HG03342 (cell line): ENCODE measurements at regions not wholly inside any gene's neighbourhood (a gene's known extent, or its start where the extent isn't known, plus 50 kb on each side); places are given as distances from the start of the nearest gene placed in this dataset.
A peak's percentile ranks its signal among the peaks of the same experiment; 100 is the strongest.
"Not testable (repeated sequence)": the region's sequence is repeated elsewhere in the genome, so short reads cannot be mapped to it uniquely, and the experiment has no call there.

Experiments
- ATAC-seq: cut with Tn5 transposase; IDR thresholded peaks from one replicate; pipeline ENCODE4 v1.9.1; 2021; ENCODE audit warnings: mild to moderate bottlenecking, moderate library complexity; ENCODE audit not compliant: unreplicated experiment

DNA sequence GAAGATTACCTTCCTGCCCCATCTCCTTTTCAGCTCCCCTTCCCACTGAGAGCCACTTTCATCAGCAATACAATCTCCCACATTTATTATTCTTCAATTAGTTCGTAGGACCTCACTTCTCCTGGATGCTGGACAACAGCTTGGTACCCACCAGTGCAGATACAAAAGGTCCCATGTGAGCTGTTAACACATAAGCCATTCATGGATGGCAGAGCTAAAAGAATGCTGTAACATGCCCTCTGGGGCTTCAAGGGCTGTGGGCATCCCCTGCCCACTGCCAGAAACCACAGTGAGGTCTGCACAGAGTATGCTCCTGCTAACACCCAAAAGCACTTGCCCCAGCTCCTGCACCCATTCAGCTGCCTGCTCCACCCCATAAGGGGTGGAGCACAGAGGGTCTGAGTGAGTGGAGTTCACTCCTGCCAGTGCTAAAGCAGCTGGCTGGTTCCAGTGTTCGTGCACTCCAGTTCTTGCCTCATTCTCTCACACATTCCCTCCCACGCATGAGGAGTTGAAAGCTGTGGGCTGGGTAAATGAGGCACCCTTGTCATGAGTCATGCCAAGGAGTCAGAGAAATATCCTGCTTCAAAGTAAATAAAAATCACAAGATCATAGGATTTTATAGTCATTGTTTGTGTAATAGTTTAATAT is 305.9 kb upstream of the TMEFF2 start:
- ATAC-seq = peak; percentile 80

DNA sequence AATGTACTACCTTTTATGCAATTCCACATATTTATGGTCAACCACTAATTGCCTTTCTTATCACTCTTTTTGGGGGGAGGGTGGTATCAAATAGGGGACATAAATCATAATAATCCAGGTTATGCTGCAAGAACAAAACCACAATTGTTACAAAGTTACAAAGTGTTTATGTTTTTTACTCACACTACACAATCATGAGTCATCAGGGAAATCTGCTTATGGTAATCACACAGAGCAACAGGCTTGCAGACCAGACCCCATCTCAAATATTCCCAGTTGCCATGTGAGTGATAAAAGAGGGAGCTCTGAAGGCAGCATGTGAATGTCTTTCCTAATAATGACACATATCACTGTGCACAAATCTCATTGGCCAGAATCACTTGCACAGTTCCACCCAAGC is 304.7 kb upstream of the TMEFF2 start:
- no peak for ATAC-seq

DNA sequence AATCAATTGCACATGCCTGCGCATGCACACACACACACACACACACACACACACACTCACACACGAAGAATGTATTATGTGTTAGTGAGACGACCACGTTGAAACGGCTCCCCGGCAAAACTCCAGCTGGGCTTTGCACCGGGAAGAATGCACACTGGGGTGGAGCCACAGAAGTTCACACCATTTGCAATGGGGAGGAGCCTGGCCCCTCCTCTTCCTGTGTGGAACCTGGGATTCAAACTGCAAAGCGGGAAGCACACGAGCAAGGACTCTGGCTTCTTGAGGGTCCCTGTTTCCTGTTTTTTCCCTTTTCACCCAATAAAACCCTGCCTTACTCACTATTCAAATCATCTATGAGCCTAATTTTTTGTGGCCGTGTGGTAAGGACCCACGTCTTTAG is 304.0 kb upstream of the TMEFF2 start:
- no peak for ATAC-seq

DNA sequence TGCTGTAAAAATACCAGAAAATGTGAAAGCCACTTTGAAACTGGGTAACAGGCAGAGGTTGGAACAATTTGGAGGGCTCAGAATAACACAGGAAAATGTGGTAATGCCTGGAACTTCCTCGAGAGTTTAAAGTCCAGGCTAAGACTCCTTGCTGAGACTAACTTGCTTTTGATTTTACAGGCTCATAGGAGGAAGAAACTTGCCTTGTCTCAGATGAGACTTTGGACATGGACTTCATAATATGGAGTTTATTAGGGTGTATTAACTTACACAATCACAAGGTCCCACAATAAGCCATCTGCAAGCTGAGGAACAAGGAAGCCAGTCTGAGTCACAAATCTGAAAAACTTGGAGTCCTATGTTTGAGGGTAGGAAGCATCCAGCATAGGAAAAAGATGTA is 293.4 kb upstream of the TMEFF2 start:
- ATAC-seq = not testable (repeated sequence)

DNA sequence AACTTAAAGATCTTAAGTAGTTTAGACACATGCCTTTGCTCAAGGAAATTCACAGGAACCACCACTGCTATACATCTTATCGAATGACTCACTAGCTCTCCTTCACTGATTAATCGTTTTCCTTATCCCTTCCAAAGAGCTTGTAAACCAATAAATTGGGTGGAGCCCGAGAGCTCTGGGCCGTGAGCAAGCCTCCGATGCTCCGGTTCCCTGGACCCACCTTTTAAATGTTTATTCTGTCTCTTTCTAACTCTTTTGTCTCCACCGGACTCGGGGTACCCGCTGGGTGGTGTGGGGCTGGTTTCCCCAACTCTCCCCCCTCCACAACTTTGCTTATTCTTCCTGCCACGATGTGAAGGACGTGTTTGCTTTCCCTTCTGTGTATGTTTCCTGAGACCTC is 292.9 kb upstream of the TMEFF2 start:
- ATAC-seq = no peak

DNA sequence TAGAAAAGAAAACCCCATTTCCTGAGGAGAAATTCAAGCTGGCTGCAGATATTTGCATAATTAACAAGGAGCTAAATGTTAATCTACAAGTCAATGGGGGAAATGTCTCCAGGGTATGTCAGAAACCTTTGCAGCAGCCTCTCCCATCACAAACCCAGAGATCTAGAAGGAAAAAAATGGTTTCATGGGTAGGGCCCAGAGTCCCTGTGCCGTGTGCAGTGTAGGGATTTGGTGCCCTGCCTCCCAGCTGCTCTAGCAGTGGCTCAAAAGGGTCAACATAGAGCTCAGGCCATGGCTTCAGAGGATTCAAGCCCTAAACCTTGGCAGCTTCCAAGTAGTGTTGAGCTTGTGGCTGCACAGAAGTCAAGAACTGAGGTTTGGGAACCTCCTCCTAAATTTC is 290.2 kb upstream of the TMEFF2 start:
- no peak for ATAC-seq

DNA sequence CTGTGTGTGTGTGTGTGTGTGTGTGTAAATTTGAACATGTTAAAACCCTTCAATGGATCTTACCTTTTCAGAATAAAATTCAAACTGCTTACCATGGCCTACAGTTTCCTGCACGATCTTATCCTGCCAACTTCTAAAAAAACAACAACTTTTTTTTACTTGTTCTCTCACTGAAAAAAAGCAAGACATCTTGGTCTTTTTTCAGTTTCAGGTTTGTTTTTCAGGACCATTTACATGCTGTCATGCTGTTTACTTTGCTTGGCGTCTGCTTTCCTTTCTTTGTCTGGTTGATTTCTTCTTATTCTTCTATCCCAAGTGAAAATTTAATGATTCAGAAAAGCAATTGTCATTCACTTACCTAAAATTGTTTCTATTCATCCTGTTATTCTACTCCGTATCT is 286.3 kb upstream of the TMEFF2 start:
- no peak for ATAC-seq

GRCh38 chr2:192473331-192473730 is 278.6 kb upstream of the TMEFF2 start:
- no peak for ATAC-seq

- ATAC-seq = no peak
Observed at GRCh38 chr2:192471982-192472381, 277.2 kb upstream of the TMEFF2 start.

DNA sequence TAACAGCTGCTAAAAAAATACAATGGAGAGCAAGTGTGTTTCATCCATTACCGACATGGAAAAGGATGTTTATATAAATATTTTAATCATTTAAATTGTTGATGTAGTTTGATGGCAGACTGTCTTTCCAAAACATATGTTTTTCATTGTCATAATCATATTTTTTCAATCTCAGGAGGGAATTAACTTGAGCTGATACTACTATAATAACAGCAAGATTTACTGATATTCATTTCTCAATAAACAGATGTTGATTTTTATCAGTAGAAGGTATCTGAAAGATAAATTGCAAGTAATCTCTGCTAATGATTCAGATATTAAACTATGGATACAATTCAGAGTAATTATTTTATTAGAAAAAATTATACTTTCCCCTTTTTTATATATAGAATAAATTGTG is 274.9 kb upstream of the TMEFF2 start:
- ATAC-seq = no peak

- ATAC-seq = no peak
Observed at GRCh38 chr2:192467953-192468660, 273.4 kb upstream of the TMEFF2 start.

DNA sequence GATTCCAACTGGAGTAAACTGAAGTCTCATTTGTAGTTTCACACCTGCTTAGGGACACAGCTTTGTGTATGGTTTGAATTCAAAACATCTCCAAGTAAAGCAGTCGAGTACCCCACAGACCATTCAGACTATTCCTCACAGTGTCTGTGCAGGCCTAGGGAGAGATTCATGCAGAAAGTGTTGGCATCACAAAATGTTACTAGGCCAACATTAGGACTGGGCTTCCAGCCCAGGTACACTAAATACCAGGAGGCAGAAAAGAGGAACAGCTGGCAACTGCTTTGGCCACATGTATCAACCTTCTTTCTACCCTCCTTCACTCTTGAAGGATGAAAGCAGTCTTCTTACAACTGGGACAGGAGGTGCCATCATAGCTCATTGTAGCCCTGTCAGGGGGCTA is 270.4 kb upstream of the TMEFF2 start:
- ATAC-seq = no peak

- no peak for ATAC-seq
Observed at GRCh38 chr2:192459422-192459821, 264.7 kb upstream of the TMEFF2 start.

- ATAC-seq = no peak
Observed at GRCh38 chr2:192448881-192449280, 254.1 kb upstream of the TMEFF2 start.

DNA sequence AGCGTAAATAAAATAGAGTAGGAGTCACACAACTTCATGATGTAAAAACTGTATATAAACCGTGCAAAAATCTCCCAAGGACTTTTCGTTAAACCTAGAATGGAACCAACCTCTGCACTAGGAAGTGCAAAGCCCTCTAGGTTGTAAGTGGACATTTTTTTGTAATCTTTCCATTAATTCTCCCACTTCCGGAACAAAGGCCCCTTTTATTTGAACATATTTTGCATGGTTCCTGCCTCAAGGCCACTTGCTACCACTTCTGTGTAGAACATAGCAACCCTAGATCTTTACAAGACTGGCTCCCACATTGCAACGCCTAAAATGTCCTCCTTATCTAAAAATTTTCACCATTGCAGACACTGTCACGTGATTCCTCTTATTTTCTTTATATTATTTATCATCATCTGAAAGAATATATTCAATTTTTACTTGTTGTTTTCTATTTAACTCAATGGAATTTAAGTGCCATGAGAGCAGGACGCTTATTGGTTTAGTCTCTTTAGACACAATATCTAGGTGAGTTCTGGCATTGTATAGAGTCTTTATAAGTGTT is 249.6 kb upstream of the TMEFF2 start:
- no peak for ATAC-seq

- ATAC-seq = no peak
Observed at GRCh38 chr2:192443831-192444230, 249.1 kb upstream of the TMEFF2 start.

DNA sequence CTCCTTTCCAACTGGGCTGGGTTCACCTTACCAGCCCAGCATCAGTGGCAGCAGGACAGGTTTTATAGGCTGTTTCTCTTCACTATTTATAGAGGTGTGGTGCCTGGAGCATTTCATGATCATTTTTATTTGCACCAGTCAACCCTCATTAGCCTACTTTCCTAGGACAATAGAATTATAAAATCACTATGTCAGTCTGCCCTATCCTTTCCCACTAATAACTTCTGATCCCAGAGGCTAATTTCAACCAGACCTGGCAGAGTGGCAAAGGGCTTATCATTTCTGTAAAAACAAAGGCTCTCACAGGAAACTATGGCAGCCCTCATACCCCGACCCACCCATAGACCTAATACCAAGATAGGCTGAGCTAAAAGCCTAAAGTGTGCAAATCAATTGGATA is 243.5 kb upstream of the TMEFF2 start:
- ATAC-seq = no peak

DNA sequence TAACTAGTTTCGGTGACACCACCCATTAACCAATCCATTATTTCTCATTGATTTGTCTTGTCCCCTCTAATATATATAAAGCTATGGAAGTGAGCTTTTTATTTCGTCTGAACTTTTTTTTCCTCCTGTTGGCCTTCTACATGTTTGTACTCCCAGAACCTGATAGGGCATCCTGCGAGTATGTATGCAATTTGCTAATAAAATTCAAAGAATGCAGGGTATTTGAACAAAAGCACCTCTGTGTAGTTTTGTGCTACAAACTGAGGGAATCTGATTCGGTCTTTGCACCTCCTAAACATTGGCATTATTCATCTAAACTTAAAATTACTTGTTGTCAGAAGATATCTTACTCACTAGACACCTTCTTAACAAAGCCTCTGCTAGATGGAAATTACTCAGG is 242.9 kb upstream of the TMEFF2 start:
- ATAC-seq = no peak

DNA sequence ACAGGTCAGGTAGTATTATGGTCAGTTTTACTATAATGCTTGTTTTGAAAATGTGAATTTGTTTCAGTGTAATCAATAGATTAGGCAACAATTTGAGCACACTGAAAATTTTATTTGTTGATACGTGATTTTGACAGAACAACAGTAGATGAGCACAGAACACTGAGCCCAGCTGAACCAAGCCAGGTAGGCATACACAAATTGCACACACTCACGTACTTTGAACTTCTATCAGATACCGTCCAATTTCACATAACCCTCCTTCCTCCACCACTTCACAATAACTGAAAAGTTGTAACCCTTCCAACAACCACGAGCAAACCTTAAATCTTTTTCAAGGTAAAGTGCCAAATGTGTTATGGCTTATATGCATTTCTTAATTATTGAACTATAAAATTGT is 229.5 kb upstream of the TMEFF2 start:
- no peak for ATAC-seq

DNA sequence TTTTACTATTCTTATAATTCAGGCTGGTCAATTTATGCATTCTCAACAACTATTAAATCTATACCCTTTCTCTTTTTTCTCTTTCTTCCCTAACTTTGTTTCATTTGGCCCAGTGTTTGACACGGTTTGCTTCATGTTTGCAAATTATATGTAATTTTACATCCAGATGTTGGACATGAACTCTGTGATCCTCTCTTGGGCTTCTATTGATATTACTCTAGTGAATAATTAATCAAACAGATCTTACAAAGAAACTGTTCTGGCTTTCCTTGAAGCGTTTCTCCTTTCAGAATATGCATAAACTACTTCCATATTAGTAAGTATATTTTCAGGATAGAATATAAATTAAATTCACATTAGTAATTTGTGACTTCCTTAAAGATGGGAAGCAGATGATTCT is 225.1 kb upstream of the TMEFF2 start:
- no peak for ATAC-seq

DNA sequence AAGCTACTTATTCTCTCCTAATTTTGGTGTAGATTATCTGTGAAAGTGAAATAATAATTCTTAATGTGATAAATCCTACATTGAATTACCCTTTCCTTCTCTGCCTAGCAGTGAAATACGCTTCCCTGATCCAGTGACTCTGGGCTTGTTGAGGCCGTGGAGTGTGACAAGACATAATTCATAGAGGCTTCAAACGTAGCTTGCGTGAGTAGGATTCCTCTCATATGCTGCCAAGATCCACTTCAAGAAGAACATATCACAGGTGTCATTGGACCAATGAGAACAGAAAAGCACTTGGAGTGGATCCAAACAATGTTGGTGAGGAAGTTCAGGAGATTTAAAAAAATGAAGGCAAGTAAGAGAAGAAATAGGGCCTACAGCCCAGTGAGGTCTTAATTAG is 221.3 kb upstream of the TMEFF2 start:
- ATAC-seq = no peak

- ATAC-seq = no peak
Observed at GRCh38 chr2:192414794-192415193, 220.1 kb upstream of the TMEFF2 start.
